ENCODE measurements at regions not wholly inside any gene's neighbourhood (a gene's known extent, or its start where the extent isn't known, plus 50 kb on each side); places are given as distances from the start of the nearest gene placed in this dataset.

DNA sequence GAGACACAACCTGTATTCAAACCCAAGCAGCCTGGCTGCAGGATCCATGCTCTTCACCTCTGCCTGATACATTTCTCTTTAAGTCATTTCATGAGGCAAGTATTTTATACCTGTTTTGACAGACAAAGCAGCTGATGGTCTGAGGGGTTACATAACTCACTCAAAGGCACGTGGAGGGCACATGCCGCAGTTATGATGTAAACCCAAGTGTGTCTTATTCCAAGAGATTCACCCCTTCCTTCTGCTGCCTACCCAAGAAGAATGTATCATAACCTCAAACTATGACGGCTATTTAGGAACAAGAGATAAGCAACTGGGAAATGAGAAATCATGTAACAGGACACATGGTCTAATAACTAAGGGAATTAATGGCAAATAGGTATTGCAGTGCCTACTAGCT, 329.8 kb upstream of the TMPO start:
- H3K27ac ChIP-seq (ENCODE audit: low read depth, low read length): no peak overlapping the region
- no peak overlapping the region for H3K4me3 ChIP-seq (ENCODE audit: low read length)
- H3K27me3 ChIP-seq (ENCODE audit: control insufficient read depth, insufficient read depth, low read length): no peaks in the 10 kb centered on the region
- H3K36me3 ChIP-seq (ENCODE audit: control insufficient read depth, insufficient read depth, low read length): no peaks in the 10 kb centered on the region
- no peak overlapping the region for H3K9ac ChIP-seq (ENCODE audit: low read length)
- no peaks in the 10 kb centered on the region for H3K4me1 ChIP-seq (ENCODE audit: control insufficient read depth, insufficient read depth, low read length)

DNA sequence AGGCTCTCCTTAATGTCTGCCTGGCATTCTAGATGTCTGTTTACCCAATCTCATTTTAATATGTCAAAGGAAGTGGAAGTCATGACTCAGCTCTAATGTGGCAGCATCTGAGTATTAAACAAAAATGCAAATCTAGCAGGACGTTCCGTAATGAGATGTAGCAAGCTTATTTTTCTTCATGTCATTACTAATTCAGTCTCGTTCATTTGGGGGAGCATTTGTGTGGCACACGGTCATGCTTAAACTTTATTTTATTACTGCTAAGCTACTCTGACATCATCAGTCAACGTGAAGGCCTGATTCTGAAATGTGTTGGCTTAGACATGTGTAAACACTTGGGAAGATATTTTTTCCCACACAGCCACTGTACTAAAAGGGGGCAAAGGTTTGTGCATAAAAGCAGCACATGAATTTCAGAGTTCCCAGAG, 326.7 kb upstream of the TMPO start:
- no peaks in the 10 kb centered on the region for H3K4me1 ChIP-seq (ENCODE audit: control insufficient read depth, insufficient read depth, low read length)
- H3K27me3 ChIP-seq (ENCODE audit: control insufficient read depth, insufficient read depth, low read length): no peaks in the 10 kb centered on the region
- H3K9ac ChIP-seq (ENCODE audit: low read length): no peak overlapping the region
- no peaks in the 10 kb centered on the region for H3K36me3 ChIP-seq (ENCODE audit: control insufficient read depth, insufficient read depth, low read length)
- H3K4me3 ChIP-seq (ENCODE audit: low read length): no peak overlapping the region
- H3K27ac ChIP-seq (ENCODE audit: low read depth, low read length): no peak overlapping the region

DNA sequence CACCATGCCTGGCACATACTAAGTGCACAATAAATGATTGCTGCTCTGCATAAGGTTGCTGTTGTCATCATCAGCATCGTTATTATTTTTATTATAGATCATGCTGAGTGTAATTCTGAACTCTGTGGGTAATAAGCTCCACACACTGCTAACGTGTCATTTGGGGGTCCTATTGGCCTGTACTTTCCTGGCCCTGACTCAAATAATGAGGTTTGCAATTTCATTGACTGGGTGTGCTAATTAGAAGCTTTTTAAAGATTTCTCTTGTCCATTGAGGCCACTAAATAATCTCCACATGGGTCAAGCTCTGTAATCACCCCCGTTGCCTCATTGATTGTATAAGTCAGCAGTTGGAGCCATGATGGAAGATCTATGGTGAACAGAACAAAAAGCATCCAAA, 320.8 kb upstream of the TMPO start:
- Histone ChIP-seq H3K36me3 (ENCODE audit: control insufficient read depth, insufficient read depth, low read length) (no peaks in the 10 kb centered on the region), H3K4me3 (ENCODE audit: low read length) (no peak overlapping the region), H3K9ac (ENCODE audit: low read length) (no peak overlapping the region), H3K27ac (ENCODE audit: low read depth, low read length) (no peak overlapping the region), H3K4me1 (ENCODE audit: control insufficient read depth, insufficient read depth, low read length) (no peaks in the 10 kb centered on the region), H3K27me3 (ENCODE audit: control insufficient read depth, insufficient read depth, low read length) (no peaks in the 10 kb centered on the region)

DNA sequence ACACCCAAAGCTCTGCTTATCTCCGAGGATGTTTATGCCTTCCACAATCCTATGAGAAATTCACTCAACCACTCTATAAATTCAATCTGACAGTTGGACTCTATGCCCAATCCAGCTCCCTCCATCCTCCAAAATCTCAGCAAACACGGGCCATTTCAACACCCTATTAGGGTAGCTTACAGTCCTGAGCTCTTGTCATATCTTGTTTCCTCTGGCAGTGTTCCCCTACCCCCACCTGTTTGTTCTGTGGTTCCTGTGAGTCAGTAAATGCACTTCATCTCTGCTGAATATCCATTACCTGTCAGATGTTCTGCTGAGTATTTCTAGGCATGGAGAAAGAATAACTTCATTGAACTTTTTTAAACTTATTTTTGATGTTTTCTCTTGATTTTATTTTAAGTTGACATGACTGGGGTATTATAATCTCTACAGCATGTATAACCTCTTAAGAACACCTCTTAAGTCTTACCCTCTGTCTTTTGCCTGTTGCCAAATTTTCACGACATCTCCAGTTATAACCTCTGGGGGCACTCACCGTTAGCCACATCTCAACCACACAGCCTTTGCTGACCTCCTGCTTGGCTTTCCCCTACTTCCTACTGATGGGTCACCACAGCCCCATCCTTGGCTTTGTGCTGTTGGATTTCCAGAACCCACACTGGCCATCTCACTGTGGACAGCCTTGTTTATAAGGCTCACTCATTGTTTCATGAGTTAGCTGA, 317.0 kb upstream of the TMPO start:
- Histone ChIP-seq H3K27ac (ENCODE audit: low read depth, low read length) (no peak overlapping the region), H3K27me3 (ENCODE audit: control insufficient read depth, insufficient read depth, low read length) (no peaks in the 10 kb centered on the region), H3K9ac (ENCODE audit: low read length) (no peak overlapping the region), H3K4me3 (ENCODE audit: low read length) (no peak overlapping the region), H3K4me1 (ENCODE audit: control insufficient read depth, insufficient read depth, low read length) (no peaks in the 10 kb centered on the region), H3K36me3 (ENCODE audit: control insufficient read depth, insufficient read depth, low read length) (no peaks in the 10 kb centered on the region)

DNA sequence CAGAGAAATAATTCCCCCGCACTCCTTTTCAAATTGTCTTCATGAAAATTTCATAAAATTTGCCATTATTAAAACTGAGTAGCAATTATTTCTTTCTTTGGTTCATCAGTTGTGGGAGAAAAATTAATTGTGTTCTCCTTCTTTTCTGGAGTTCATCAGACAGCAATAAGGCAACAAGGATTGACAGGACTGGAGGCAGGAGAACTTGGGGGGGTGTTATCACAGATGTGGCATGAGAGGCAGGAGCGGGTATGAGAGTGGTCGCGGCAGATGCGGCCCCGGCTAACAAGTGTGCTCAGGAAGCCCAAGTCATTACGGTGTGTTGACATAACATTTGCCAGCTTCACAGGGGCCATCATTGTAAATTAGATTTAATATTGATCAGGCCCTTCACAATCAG, 306.6 kb upstream of the TMPO start:
- Histone ChIP-seq H3K27ac (ENCODE audit: low read depth, low read length) (no peak overlapping the region), H3K9ac (ENCODE audit: low read length) (no peak overlapping the region), H3K27me3 (ENCODE audit: control insufficient read depth, insufficient read depth, low read length) (no peaks in the 10 kb centered on the region), H3K4me1 (ENCODE audit: control insufficient read depth, insufficient read depth, low read length) (no peaks in the 10 kb centered on the region), H3K36me3 (ENCODE audit: control insufficient read depth, insufficient read depth, low read length) (no peaks in the 10 kb centered on the region), H3K4me3 (ENCODE audit: low read length) (no peak overlapping the region)

DNA sequence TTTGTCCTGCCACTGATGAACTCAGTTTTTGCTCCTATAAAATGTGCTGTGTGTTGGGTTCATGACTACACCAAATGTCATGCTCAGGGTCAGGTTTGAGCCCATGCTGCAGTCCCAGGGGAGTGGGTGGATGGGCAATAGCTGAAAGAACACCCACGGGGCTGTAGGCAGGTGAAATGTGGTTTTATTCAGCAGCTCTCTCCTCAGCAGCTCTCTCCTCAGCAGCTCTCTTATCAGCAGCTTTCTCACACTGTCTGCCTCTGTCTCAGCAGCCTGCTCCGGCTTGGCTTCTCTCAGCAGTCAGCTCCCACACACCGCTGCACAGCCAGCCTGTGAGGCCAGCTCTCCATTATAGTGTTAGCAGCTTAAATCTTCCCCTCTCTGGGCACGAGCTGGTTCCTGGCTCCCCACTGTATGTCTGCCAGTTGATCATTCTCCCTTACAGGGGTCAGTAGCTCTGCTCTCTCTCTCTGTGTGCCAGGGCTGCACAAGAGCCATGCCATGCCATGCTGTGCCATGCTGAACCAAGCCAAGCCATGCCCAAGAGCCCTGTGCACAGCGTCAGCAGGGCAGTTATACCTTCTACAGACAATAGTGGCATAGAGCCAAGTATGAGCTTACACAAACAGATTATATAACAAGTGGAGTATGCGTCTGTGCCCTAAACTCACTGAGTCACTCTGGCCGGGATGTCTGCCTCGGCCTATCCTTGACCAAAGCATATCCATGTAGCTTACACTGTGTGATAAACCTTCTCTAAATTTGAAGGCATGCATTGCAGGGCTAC, 303.3 kb upstream of the TMPO start:
- Histone ChIP-seq H3K27ac (ENCODE audit: low read depth, low read length) (no peak overlapping the region), H3K36me3 (ENCODE audit: control insufficient read depth, insufficient read depth, low read length) (no peaks in the 10 kb centered on the region), H3K4me3 (ENCODE audit: low read length) (no peak overlapping the region), H3K27me3 (ENCODE audit: control insufficient read depth, insufficient read depth, low read length) (no peaks in the 10 kb centered on the region), H3K4me1 (ENCODE audit: control insufficient read depth, insufficient read depth, low read length) (no peaks in the 10 kb centered on the region), H3K9ac (ENCODE audit: low read length) (no peak overlapping the region)

DNA sequence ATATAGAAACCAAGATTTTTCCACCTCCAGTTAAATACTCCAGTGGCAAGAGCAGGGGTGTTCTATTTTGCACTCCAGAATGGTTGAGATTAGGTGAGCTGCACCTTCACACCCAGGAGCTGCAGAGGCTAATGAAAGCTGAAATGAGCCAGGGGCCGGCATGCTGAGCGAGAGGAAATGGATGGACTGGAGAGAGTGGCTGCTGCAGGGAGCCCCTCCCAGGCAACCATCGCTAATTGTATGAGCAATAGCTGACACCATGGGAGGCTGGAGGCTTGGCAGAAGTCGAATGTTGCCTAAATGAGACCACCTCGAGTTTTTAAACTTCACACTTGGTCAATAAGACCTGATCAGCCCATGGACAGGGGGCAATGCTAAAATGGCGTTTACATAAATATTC, 301.8 kb upstream of the TMPO start:
- Histone ChIP-seq H3K4me3 (ENCODE audit: low read length) (no peak overlapping the region), H3K36me3 (ENCODE audit: control insufficient read depth, insufficient read depth, low read length) (no peaks in the 10 kb centered on the region), H3K27me3 (ENCODE audit: control insufficient read depth, insufficient read depth, low read length) (no peaks in the 10 kb centered on the region), H3K9ac (ENCODE audit: low read length) (no peak overlapping the region), H3K4me1 (ENCODE audit: control insufficient read depth, insufficient read depth, low read length) (no peaks in the 10 kb centered on the region), H3K27ac (ENCODE audit: low read depth, low read length) (no peak overlapping the region)

DNA sequence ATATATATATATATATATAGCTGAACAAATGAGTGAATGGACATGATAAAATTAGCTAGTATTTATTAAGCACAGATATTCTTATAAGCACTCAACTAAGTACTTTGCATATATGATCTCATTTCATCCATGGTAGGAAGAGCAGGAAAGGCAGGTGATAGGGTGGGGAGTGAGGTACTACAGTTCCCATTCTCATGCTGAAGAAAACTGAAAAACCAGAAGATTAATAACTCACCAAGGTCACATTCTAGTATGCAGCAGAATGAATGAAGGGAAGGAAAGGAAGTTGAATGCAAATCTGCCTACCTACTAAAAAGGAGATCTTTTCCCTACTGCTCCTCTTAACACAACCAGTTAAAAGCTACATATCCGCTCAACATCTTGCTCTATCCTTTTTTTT, 298.1 kb upstream of the TMPO start:
- H3K36me3 ChIP-seq (ENCODE audit: control insufficient read depth, insufficient read depth, low read length): no peaks in the 10 kb centered on the region
- no peak overlapping the region for H3K4me3 ChIP-seq (ENCODE audit: low read length)
- no peak overlapping the region for H3K9ac ChIP-seq (ENCODE audit: low read length)
- H3K27ac ChIP-seq (ENCODE audit: low read depth, low read length): no peak overlapping the region
- no peaks in the 10 kb centered on the region for H3K4me1 ChIP-seq (ENCODE audit: control insufficient read depth, insufficient read depth, low read length)
- H3K27me3 ChIP-seq (ENCODE audit: control insufficient read depth, insufficient read depth, low read length): no peaks in the 10 kb centered on the region

DNA sequence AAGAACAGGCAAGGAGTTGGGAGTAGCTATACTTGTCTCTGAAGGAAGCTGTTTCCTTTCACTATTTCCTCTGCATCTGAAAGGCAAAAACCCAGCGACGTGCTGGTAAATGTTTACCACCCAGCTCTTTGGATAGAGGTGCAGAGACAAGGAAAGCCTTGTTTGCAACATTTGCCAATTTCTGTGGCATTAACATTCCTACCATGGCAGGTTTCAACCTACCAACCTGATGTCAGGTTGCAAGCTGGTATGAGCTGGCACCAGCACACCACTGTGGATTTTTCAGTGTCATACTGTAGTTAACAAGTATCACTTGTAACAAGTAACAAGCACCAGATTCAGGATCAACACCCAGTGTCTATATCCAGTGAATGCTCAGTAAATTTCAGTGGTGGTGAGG, 294.8 kb upstream of the TMPO start:
- no peak overlapping the region for H3K9ac ChIP-seq (ENCODE audit: low read length)
- no peaks in the 10 kb centered on the region for H3K4me1 ChIP-seq (ENCODE audit: control insufficient read depth, insufficient read depth, low read length)
- H3K4me3 ChIP-seq (ENCODE audit: low read length): no peak overlapping the region
- no peak overlapping the region for H3K27ac ChIP-seq (ENCODE audit: low read depth, low read length)
- H3K27me3 ChIP-seq (ENCODE audit: control insufficient read depth, insufficient read depth, low read length): no peaks in the 10 kb centered on the region
- no peaks in the 10 kb centered on the region for H3K36me3 ChIP-seq (ENCODE audit: control insufficient read depth, insufficient read depth, low read length)

DNA sequence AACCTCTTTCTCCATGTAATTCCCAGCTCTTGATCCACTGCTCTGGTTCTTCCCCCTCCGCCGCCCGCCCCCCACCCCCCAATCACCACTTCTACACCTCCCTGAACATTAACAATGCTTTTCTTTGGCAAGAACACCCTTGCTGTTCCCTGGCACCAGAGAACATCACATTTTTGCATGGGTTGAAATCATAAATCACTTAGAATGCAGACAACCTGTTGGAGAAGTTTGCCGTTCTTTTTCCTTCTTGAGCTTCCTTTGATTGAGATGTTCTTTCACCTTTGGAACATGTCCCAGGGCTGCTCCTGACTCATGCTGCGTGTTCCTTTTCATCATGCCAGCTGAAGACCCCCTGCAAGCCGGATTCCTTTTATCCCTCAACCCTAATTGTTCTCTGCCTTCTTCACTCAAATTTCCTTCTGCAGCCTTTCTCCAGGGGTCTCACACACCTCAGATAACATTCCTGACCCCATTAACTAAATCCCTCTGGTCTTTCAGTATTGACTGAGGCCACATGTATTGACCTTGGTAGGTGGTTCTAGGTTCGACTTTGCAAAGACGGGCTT, 294.1 kb upstream of the TMPO start:
- Histone ChIP-seq H3K27me3 (ENCODE audit: control insufficient read depth, insufficient read depth, low read length) (no peaks in the 10 kb centered on the region), H3K36me3 (ENCODE audit: control insufficient read depth, insufficient read depth, low read length) (no peaks in the 10 kb centered on the region), H3K27ac (ENCODE audit: low read depth, low read length) (no peak overlapping the region), H3K4me1 (ENCODE audit: control insufficient read depth, insufficient read depth, low read length) (no peaks in the 10 kb centered on the region), H3K4me3 (ENCODE audit: low read length) (no peak overlapping the region), H3K9ac (ENCODE audit: low read length) (no peak overlapping the region)

DNA sequence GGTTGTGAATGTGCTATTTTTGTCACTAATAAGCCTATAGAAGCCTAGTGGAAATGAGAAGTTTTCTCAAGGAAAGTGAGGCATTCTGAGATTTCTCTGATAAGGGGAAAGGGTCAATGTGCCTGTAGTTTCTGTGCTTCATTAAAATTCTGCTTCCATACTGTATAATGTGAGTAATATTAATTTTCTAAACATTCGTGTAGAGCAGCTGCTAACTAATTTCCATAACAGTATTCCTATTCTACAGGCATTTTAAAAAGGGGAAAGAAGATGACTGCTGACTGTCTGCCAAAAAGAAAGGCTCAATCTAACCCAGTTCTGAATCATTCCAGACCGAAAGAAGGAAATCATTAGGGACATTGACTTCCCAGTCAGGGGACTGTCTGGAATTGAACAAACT, 293.3 kb upstream of the TMPO start:
- Histone ChIP-seq H3K27me3 (ENCODE audit: control insufficient read depth, insufficient read depth, low read length) (no peaks in the 10 kb centered on the region), H3K4me1 (ENCODE audit: control insufficient read depth, insufficient read depth, low read length) (no peaks in the 10 kb centered on the region), H3K4me3 (ENCODE audit: low read length) (no peak overlapping the region), H3K27ac (ENCODE audit: low read depth, low read length) (no peak overlapping the region), H3K9ac (ENCODE audit: low read length) (no peak overlapping the region), H3K36me3 (ENCODE audit: control insufficient read depth, insufficient read depth, low read length) (no peaks in the 10 kb centered on the region)

DNA sequence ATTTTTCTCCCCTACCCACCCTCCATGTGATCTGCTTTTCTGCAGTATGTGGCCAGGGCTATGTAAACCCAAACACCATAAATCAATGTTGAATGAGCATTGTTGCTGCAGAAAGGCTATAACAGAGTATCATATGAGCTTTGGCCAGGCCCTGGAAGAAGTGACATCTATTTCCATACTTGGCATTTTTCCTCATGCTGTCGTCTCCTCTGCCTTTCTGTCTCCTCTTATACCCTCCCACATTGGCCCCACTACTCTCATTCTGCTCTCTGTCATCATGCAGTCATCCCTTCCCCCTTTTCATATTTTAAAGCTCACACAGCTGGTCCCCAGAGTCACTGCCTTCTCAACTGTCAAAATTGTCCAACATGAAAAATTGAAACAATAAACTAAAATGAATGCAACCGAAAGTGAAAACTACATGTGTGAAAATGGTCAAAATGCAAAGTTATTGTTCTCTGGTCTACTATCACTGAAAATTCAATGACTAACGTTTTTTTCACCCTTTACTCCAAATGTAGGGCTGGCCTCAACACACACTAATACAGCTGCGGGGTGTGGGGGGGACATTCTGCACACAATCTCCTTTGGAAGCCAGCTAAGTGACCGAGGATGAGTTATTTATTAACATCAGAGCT, 290.7 kb upstream of the TMPO start:
- Histone ChIP-seq H3K4me3 (ENCODE audit: low read length) (no peak overlapping the region), H3K4me1 (ENCODE audit: control insufficient read depth, insufficient read depth, low read length) (no peaks in the 10 kb centered on the region), H3K36me3 (ENCODE audit: control insufficient read depth, insufficient read depth, low read length) (no peaks in the 10 kb centered on the region), H3K9ac (ENCODE audit: low read length) (no peak overlapping the region), H3K27ac (ENCODE audit: low read depth, low read length) (no peak overlapping the region), H3K27me3 (ENCODE audit: control insufficient read depth, insufficient read depth, low read length) (no peaks in the 10 kb centered on the region)
